Heart left ventricle (tissue), 16 donors: ENCODE measurements at regions not wholly inside any gene's neighbourhood (a gene's known extent, or its start where the extent isn't known, plus 50 kb on each side); places are given as distances from the start of the nearest gene placed in this dataset.
A peak's percentile ranks its signal among the peaks of the same experiment; 100 is the strongest.

Source experiments
- ATAC-seq, 4 donors: fragments of 200-7000 bp; cut with Tn5 transposase; one replicate each; pipeline ENCODE4 v1.9.1; 2020 to 2022; ENCODE audit warnings: moderate library complexity in 4 of 4, mild to moderate bottlenecking in 3 of 4, moderate number of reproducible peaks in 1 of 4
- DNase-seq, 5 donors: peaks; one replicate each; pipeline ENCODE4 v3.0.0-alpha.2; 2020
- H3K27ac ChIP-seq, 12 donors: fragments of 200-600 bp; sonication (generic) in 4 of 12; one replicate each; pipeline versions ENCODE4 v1.5.0 to v1.8.0; 2016 to 2022; ENCODE audit warnings: mild to moderate bottlenecking in 2 of 12
- H3K27me3 ChIP-seq, 9 donors: fragments of 200-600 bp; sonication (generic) in 2 of 9; one replicate each; pipeline versions ENCODE4 v1.5.1 to v1.8.0; 2016 to 2022; ENCODE audit warnings: mild to moderate bottlenecking in 3 of 9
- H3K36me3 ChIP-seq, 9 donors: fragments of 200-600 bp; sonication (generic) in 2 of 9; one replicate each; pipeline versions ENCODE4 v1.5.0 to v1.8.0; 2018 to 2022; ENCODE audit warnings: mild to moderate bottlenecking in 2 of 9
- H3K4me1 ChIP-seq, 12 donors: fragments of 200-600 bp; sonication (generic) in 4 of 12; one replicate each; pipeline versions ENCODE4 v1.5.0 to v1.8.0; 2016 to 2022; ENCODE audit warnings: mild to moderate bottlenecking in 3 of 12
- H3K4me3 ChIP-seq, 12 donors: fragments of 200-600 bp; sonication (generic) in 4 of 12; one replicate each; pipeline versions ENCODE4 v1.5.0 to v1.8.0; 2017 to 2022; ENCODE audit warnings: mild to moderate bottlenecking in 9 of 12, moderate library complexity in 4 of 12
- H3K9me3 ChIP-seq, 12 donors: fragments of 200-600 bp; sonication (generic) in 4 of 12; one replicate each; pipeline versions ENCODE4 v1.5.0 to v1.8.0; 2016 to 2022; ENCODE audit warnings: mild to moderate bottlenecking in 1 of 12
- POLR2A ChIP-seq, 2 donors: fragments of 450-650 bp; IDR thresholded peaks; one replicate each; pipeline ENCODE4 v1.6.1; 2017; ENCODE audit warnings: antibody characterized with exemption in 2 of 2, mild to moderate bottlenecking in 2 of 2, moderate library complexity in 2 of 2
- WGBS, 4 donors: extraction: QIAGEN DNeasy Blood & Tissue Kit in 2 of 4; methylation state at CpG; one replicate each; pipeline versions ENCODE4 v1.1.5 to v1.1.7; 2013 to 2018; 5-methylcytosine and 5-hydroxymethylcytosine counted together
- intact Hi-C, 10 donors: fragments of 100-400 bp; cut with DNase I; formaldehyde crosslinking; loops; one replicate each; pipeline versions ENCODE4 v1.11.1 to v1.14.2; 2022
- TF ChIP-seq, protein P1 (sequence below), 12 donors: fragments of 200-600 bp; sonication (generic) in 4 of 12; IDR thresholded peaks; one replicate each; pipeline versions ENCODE4 v1.5.0 to v1.8.0; 2018 to 2022; ENCODE audit warnings: antibody characterized with exemption in 12 of 12, mild to moderate bottlenecking in 5 of 12
- donor health status: ischemic (EF 13 %, LVEDD 7.1; RV severe dilation, severe dysfunction).
- donor health status: healthy with polysubstance abuse.
- donor health status: DM: no; HTN: yes; CAD: no.
- donor health status: DM: no; HTN: no; CAD: no.
- donor health status: ischemic (EF 25% LVEDD 6.9; RV normal size, moderate dysfunction).
- donor health status: ischemic (EF 25% LVEDD 5.7; RV mildly dilated, moderate dysfunction).
- donor health status: healthy.
- donor health status: DM: yes; HTN: yes; CAD: no.
- donor health status: ischemic (EF 35%, LVEDD 5.7; RV mildly dilated, moderate dysfunction).
- donor health status: nonischemic (EF 11% LVEDD 7.7; RV severe dilation, severe dysfunction).
- donor health status: DM: yes; HTN: yes; CAD: no.
- donor health status: PGD.
- donor health status: ischemic (EF 29% LVEDD 5.4; RV normal size, mild dysfunction).
- donor health status: nonischemic (EF 23%, LVEDD 6.1; RV moderate dilation, normal function).

DNA sequence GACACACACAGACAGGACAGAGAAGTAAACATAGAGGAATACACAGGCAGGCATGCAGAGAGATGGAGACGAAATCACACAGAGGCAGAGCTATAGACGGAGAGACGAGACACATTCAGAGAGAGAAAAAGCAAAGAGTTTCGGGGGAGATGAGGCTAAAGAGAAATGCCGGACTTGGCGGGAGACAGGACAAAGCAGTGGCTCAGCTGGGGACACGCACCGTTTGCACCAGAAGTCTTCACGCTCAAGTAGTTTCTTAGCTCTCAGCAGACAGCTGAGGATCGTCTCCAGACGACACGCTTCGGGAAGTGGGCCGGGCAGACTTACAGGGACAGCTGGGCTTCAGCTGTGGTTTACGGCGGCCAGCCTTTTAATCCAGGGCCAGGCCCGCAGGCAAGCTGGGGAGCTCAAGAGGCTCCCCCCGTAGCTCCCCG, 56.2 kb upstream of the DLG1 start:
- peak overlapping the region in 5 of 12 donors; percentile 12 to 45 (median 41) for H3K4me3 ChIP-seq
- peak overlapping the region in 9 of 12 donors; percentile 24 to 78 (median 72) for H3K27ac ChIP-seq

DNA sequence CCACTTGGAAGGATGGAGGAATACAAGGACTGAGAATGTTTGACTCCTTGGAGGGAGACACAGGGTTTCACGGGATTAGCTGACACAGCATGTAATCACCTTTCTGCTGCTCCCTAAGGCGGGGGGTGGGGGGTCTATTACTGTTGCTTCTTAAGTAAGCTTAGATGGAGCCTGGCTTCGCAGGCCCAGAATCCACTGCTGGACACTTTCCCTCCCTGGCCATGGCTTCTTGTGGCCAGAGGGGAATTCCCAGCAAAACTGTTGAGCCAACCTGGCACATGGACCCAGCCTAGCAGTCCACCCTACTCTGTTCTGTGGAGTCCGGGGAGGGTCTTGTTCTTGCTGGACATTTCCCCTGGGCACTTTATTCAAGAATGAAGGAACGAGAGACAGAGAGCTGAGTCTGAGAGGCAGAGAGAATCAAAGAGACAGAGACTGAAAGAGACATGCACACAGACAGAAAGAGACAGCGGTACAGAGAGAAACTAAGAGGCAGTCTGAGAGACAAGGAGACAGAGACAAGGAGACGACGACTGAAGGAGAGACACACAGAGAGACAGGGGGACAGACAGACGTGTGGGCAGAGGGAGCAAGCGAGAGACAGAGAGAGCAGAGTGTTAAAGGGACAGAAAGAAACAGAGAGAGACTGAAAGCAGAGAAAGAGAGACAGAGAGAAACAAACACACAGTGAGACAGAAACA, 55.6 kb upstream of the DLG1 start:
- Histone ChIP-seq H3K9me3 (no peaks in the 10 kb centered on the region), H3K4me3 (peak overlapping the region in 5 of 12 donors; percentile 12 to 45 (median 41)), H3K36me3 (no peaks in the 10 kb centered on the region), H3K4me1 (peaks cover 0 to 50% (median 24%) of the 10 kb centered on the region in 12 donors), H3K27ac (peak overlapping the region in 10 of 12 donors; percentile 7 to 78 (median 71)), H3K27me3 (no peaks in the 10 kb centered on the region)
- TF ChIP-seq, protein P1, sequence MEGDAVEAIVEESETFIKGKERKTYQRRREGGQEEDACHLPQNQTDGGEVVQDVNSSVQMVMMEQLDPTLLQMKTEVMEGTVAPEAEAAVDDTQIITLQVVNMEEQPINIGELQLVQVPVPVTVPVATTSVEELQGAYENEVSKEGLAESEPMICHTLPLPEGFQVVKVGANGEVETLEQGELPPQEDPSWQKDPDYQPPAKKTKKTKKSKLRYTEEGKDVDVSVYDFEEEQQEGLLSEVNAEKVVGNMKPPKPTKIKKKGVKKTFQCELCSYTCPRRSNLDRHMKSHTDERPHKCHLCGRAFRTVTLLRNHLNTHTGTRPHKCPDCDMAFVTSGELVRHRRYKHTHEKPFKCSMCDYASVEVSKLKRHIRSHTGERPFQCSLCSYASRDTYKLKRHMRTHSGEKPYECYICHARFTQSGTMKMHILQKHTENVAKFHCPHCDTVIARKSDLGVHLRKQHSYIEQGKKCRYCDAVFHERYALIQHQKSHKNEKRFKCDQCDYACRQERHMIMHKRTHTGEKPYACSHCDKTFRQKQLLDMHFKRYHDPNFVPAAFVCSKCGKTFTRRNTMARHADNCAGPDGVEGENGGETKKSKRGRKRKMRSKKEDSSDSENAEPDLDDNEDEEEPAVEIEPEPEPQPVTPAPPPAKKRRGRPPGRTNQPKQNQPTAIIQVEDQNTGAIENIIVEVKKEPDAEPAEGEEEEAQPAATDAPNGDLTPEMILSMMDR (IDR thresholded peaks at IDR 0.05) = no peak
- no peak for TF ChIP-seq POLR2A (IDR thresholded peaks at IDR 0.05)
- peak in 1 of 5 donors; percentile 38 for DNase-seq
- no peak for ATAC-seq
- intact Hi-C loops = loop anchor here in 7 of 10 donors (2.0 to 10.0 kb wide), 6 partner anchors 41 to 98 kb away; partner anchors contain the start of gene DLG1 (in 4 of the 7)
- 61 to 71% (median 65%) methylated on average over 10 of the region's 10 CpGs for WGBS, 4 donors

More for the DNA sequence above, 56.2 kb upstream of the DLG1 start:
- Histone ChIP-seq H3K27me3 (no peaks in the 10 kb centered on the region), H3K36me3 (no peaks in the 10 kb centered on the region), H3K9me3 (peaks cover 0 to 4% (median 0%) of the 10 kb centered on the region in 12 donors), H3K4me1 (peaks cover 0 to 50% (median 24%) of the 10 kb centered on the region in 12 donors)
- 51 to 69% (median 55%) methylated on average over 14 to 19 of the region's 19 CpGs for WGBS, 4 donors
- no peak for TF ChIP-seq POLR2A (IDR thresholded peaks at IDR 0.05)
- TF ChIP-seq, protein P1 (IDR thresholded peaks at IDR 0.05) = no peak
- intact Hi-C loops = loop anchor here in 7 of 10 donors (2.0 to 10.0 kb wide), 6 partner anchors 38 to 98 kb away; partner anchors contain the start of gene DLG1 (in 3 of the 7)
- DNase-seq (peak; percentile 52 to 81 (median 71)), ATAC-seq (peak in 3 of 4 donors; percentile 4 to 41 (median 20))

DNA sequence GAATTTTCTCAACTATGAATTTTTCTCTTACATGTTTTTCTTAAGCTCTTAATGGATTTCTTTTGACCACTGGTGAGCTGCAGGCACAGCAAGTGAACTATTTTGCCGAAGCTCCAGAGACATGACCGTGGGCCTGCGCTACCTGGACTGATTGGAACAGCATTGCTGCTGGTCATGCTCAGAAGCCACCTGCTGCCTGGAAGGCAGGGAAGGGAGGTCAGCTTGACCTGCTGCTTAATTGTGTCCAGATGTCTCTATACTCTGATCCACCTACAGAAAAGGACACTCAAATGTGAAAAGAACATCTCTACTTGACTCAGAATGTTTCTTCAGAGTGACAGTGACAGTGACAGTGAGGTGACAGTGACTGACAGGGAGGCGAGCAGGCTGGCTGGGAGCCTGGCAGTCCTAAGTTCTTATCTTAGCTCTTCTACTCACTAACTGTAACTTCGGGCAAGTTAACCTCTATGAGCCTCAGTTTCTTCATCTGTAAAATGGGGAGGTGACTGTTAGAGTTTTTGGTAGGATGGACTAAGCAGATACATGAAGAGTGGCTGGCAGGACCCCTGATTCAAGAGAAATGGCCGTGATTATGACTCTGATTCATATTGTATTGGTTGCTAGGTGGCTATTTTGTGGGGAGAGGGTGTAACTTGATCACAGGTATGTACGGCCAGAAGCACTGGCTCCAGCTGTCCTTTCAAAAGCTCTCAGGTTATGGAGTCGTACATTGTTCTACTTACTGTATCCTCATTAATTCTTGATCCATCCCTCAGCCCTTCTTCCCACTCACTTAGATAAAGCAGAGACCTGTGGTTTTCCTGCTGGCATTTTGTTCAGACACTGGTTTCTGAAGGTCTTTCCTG, 54.8 kb upstream of the DLG1 start:
- Histone ChIP-seq H3K4me3 (no peak overlapping the region), H3K4me1 (peaks cover 0 to 50% (median 24%) of the 10 kb centered on the region in 12 donors), H3K36me3 (no peaks in the 10 kb centered on the region), H3K27me3 (no peaks in the 10 kb centered on the region), H3K9me3 (no peaks in the 10 kb centered on the region), H3K27ac (peak overlapping the region in 10 of 12 donors; percentile 15 to 78 (median 72))
- 53 to 77% (median 67%) methylated on average over 8 of the region's 8 CpGs for WGBS, 4 donors
- intact Hi-C loops = loop anchor here in 7 of 10 donors (2.0 to 10.0 kb wide), 5 partner anchors 51 to 99 kb away; partner anchors contain the start of gene DLG1 (in 4 of the 7)
- DNase-seq (no peak), ATAC-seq (no peak)
- TF ChIP-seq, protein P1 (IDR thresholded peaks at IDR 0.05) = no peak
- no peak for TF ChIP-seq POLR2A (IDR thresholded peaks at IDR 0.05)
